Fibroblast of skin of abdomen (primary cell): ENCODE measurements at regions not wholly inside any gene's neighbourhood (a gene's known extent, or its start where the extent isn't known, plus 50 kb on each side); places are given as distances from the start of the nearest gene placed in this dataset.
"Not testable (repeated sequence)": the region's sequence is repeated elsewhere in the genome, so short reads cannot be mapped to it uniquely, and the experiment has no call there.

Source experiments
- DNase-seq: peaks from one replicate; pipeline ENCODE4 v3.0.0-alpha.2; 2013

DNA sequence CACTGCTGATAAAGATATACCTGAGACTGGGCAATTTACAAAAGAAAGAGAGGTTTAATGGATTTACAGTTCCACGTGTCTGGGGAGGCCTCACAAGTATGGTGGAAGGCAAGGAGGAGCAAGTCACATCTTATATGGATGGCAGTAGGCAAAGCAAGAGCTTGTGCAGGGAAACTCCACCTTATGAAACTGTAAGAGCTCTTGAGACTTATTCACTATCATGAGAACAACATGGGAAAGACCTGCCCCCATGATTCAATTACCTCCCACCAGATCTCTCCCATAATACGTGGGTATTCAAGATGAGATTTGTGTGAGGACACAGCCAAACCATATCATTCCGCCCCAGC lies 55.4 kb upstream of the NAMPT start:
- not testable (repeated sequence) for DNase-seq

DNA sequence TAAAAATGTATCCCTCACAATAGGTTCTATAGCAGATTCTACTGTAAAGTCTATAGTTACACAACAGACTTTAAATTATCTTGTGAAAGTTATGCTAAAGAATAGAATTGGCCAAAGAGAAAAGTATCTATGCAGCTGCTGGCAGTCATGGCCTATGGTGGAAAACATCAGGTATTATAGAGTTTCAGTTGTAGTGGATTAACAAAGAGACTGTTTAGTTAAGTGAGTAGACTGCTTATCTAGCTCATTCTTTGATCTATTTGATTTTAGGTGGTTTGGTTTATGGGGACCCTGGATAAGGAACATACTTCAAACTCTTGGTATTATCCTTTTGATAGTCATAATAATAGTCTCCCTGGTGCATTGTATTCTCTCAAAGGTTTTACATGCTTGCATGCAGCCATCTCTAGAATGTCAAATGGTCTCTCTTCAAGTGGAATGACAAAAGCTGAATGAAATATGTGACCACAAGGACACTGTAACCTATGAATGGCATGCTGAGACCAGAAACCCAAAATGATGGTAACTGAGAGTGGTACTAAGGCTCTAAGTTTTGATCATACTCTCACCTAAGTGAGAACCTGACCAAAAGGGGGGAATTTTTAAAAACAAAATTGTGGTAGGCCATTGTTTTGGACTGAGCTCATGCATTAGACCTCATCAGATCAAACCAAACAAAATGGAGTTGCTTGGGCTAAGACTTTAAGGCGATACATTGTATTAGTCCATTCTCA lies 54.9 kb upstream of the NAMPT start:
- DNase-seq: no peak

- DNase-seq: no peak
These were observed 53.0 kb upstream of the NAMPT start for GRCh38 chr7:106337754-106338153.

- DNase-seq: no peak
These were observed 51.0 kb upstream of the NAMPT start for GRCh38 chr7:106335814-106336213.
